Skeletal muscle cell (primary cell): ENCODE measurements at regions not wholly inside any gene's neighbourhood (a gene's known extent, or its start where the extent isn't known, plus 50 kb on each side); places are given as distances from the start of the nearest gene placed in this dataset.

Source experiments
- DNase-seq: peaks from one replicate; pipeline ENCODE4 v3.0.0-alpha.2; 2010; ENCODE audit warnings: low read depth
- H3K4me3 ChIP-seq: 2 replicates; pipeline ENCODE4 v1.5.1; 2011; ENCODE audit warnings: low read depth, mild to moderate bottlenecking, control low read depth, low read length, moderate library complexity

- no peak for DNase-seq
- H3K4me3 ChIP-seq: no peak overlapping the region
These were observed 441.0 kb downstream of the PTPRU start for GRCh38 chr1:29677028-29678024.

- DNase-seq: no peak
- no peak overlapping the region for H3K4me3 ChIP-seq
These were observed 440.2 kb downstream of the PTPRU start for GRCh38 chr1:29676496-29676895.

GRCh38 chr1:29675481-29676263 is 439.4 kb downstream of the PTPRU start:
- no peak overlapping the region for H3K4me3 ChIP-seq
- DNase-seq: peak; percentile 32

GRCh38 chr1:29674627-29675326 is 438.5 kb downstream of the PTPRU start:
- DNase-seq: no peak
- no peak overlapping the region for H3K4me3 ChIP-seq

GRCh38 chr1:29673669-29674626 is 437.6 kb downstream of the PTPRU start:
- no peak overlapping the region for H3K4me3 ChIP-seq
- DNase-seq: no peak

- no peak for DNase-seq
- no peak overlapping the region for H3K4me3 ChIP-seq
These were observed 436.8 kb downstream of the PTPRU start for GRCh38 chr1:29673228-29673500.

- DNase-seq: no peak
- H3K4me3 ChIP-seq: no peak overlapping the region
These were observed 436.3 kb downstream of the PTPRU start for GRCh38 chr1:29672416-29673227.

- DNase-seq: no peak
- H3K4me3 ChIP-seq: no peak overlapping the region
These were observed 435.4 kb downstream of the PTPRU start for GRCh38 chr1:29671446-29672356.

GRCh38 chr1:29670752-29671151 is 434.4 kb downstream of the PTPRU start:
- DNase-seq: no peak
- H3K4me3 ChIP-seq: no peak overlapping the region

GRCh38 chr1:29669912-29670311 is 433.6 kb downstream of the PTPRU start:
- no peak for DNase-seq
- no peak overlapping the region for H3K4me3 ChIP-seq

GRCh38 chr1:29669158-29669871 is 433.0 kb downstream of the PTPRU start:
- DNase-seq: no peak
- H3K4me3 ChIP-seq: no peak overlapping the region

GRCh38 chr1:29668551-29669157 is 432.3 kb downstream of the PTPRU start:
- DNase-seq: no peak
- H3K4me3 ChIP-seq: no peak overlapping the region

- no peak for DNase-seq
- H3K4me3 ChIP-seq: no peak overlapping the region
These were observed 431.6 kb downstream of the PTPRU start for GRCh38 chr1:29667951-29668350.

GRCh38 chr1:29664711-29665110 is 428.4 kb downstream of the PTPRU start:
- DNase-seq: no peak
- no peak overlapping the region for H3K4me3 ChIP-seq

GRCh38 chr1:29658688-29659087 is 422.4 kb downstream of the PTPRU start:
- DNase-seq: no peak
- H3K4me3 ChIP-seq: no peak overlapping the region

- H3K4me3 ChIP-seq: no peak overlapping the region
- DNase-seq: no peak
These were observed 421.5 kb downstream of the PTPRU start for GRCh38 chr1:29657816-29658215.
